ENCODE measurements at regions not wholly inside any gene's neighbourhood (a gene's known extent, or its start where the extent isn't known, plus 50 kb on each side); places are given as distances from the start of the nearest gene placed in this dataset.

DNA sequence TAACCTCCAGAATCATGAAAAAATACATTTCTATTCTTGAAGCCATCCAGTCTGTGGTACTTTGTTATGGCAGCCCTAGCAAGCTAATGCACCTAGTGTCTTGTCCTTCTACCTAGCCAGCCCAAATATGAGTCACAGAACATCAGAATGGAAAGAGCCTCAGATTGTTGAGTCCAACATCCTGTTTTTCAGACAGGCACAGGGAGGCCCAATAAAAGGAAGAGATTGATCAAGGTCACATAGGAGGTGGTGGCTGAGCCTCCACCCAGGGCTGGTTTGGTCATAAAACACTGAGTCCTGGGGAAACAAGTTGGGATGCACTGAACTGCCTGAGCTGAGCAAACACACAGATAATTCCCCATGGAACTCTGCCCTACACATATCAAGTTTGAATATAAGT is 195.5 kb downstream of the TTC32 start:
- no peak for ATAC-seq (ENCODE audit: low FRiP score)
- TF ChIP-seq, protein P1, sequence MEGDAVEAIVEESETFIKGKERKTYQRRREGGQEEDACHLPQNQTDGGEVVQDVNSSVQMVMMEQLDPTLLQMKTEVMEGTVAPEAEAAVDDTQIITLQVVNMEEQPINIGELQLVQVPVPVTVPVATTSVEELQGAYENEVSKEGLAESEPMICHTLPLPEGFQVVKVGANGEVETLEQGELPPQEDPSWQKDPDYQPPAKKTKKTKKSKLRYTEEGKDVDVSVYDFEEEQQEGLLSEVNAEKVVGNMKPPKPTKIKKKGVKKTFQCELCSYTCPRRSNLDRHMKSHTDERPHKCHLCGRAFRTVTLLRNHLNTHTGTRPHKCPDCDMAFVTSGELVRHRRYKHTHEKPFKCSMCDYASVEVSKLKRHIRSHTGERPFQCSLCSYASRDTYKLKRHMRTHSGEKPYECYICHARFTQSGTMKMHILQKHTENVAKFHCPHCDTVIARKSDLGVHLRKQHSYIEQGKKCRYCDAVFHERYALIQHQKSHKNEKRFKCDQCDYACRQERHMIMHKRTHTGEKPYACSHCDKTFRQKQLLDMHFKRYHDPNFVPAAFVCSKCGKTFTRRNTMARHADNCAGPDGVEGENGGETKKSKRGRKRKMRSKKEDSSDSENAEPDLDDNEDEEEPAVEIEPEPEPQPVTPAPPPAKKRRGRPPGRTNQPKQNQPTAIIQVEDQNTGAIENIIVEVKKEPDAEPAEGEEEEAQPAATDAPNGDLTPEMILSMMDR (IDR thresholded peaks at IDR 0.05): no peak
- no peak for DNase-seq (ENCODE audit: low spot score)

DNA sequence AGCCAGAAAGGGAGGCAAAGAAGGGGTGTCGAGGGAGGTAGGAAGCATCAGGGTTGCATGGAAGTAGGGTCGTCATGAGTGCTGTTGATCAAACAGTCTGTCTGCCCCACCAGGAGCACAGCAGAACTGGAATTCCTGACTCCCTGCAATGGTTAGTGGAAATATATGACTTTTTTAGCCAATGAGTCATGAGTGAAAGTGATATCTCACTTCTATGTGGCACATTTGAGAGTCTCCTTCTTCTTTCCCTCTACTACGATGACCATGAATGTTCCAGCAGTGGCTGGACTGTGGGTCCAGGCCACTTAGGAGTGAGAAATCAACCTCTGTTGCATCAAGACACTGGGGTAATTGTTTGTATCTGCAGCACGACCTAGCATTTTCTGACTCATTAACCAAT is 199.5 kb downstream of the TTC32 start:
- DNase-seq (ENCODE audit: low spot score): no peak
- TF ChIP-seq, protein P1 (IDR thresholded peaks at IDR 0.05): no peak
- no peak for ATAC-seq (ENCODE audit: low FRiP score)

DNA sequence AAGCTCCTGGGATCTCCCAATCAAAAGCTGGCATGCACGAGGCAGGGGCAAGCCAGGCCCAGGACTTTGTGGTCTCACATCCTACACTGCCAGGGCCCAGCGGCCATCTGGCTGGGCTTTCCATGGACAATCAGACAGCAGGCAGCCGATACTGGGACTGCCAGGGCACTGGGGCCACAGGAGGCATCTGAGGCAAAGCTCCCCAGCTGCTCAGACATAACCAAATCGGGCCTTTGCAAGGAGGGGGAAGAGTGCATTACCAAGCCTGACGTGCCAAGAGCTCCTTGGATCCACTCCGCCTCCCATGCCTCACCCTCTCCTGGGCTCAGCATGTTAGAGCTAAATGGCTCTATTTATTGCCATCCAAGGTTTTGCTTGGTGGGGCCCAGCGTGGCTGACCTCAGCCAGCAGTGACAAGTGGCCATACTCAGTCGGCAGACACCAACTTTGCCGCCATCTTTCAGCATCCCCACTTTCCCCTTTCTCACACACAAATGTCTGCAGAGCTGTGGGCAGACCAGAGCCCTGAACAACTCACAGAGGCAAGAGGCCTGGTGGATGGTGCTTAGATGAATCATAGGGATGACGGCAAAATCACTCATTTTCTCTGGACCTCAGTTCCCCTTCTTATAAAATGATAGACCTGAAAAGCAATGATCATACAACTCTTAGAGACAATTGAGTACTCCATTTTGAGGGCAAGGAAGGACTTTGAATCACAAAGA is 200.8 kb downstream of the TTC32 start:
- DNase-seq (ENCODE audit: low spot score) (no peak), ATAC-seq (ENCODE audit: low FRiP score) (no peak)
- TF ChIP-seq, protein P1 (IDR thresholded peaks at IDR 0.05): no peak

DNA sequence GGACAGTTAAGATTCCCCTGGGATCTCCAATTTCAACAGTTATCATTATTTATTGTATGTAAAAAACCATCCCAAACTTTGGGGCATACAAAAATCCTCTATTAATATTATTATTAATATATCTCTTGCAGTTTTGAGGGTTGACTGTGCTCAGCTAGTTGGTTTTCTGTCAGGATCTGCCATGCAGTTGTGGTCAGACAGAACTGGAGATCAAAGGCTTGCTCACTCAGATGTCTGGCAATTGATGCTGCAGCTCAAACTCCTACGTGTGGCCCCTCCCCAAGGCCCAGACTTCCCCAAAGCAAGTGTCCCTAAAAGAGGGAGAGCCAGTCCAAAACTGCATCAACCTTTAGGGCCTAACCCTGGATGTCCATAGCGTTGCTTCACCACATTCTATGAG is 204.7 kb downstream of the TTC32 start:
- DNase-seq (ENCODE audit: low spot score) (no peak), ATAC-seq (ENCODE audit: low FRiP score) (no peak)
- TF ChIP-seq, protein P1 (IDR thresholded peaks at IDR 0.05): no peak

DNA sequence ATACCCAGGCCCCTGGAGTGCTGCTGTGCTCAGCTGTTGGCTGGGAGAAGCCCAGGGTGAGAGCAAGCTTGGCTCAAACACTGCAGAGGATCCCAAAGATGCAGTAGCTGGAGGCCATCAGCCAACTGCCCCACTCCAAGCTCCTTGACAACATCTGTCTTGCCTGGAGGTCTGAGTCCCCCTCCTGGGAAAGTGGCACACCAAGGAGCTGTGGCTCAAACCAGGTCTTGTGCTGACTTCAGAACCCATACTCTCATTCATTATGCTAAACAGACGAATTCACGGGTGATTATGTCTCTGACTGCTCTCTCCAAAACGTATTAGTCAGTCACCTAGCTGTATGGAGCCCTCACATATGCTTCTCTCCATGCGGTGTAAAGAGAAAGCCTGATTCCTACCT is 206.1 kb downstream of the TTC32 start:
- ATAC-seq (ENCODE audit: low FRiP score) (no peak), DNase-seq (ENCODE audit: low spot score) (no peak)
- TF ChIP-seq, protein P1 (IDR thresholded peaks at IDR 0.05): no peak

DNA sequence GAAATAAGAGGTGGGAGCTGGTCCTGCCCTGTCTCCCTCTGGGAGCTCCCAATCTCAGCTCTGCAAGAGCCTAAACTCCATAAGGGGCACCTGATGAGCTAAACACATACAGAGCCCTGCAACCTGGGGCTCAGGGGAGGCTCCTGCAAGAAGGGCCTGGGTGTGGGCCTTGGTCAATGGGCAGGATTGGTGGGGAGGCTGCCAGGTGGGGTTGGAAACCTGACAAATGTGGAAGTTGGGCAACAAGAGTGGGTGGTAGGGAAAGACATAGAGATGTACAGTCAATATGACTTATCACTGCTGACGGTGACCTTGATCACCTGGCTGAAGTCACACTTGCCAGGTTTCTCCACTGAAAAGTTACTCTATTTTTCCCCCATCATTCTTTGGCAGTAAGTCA is 209.9 kb downstream of the TTC32 start:
- DNase-seq (ENCODE audit: low spot score): no peak
- TF ChIP-seq, protein P1 (IDR thresholded peaks at IDR 0.05): no peak
- no peak for ATAC-seq (ENCODE audit: low FRiP score)

DNA sequence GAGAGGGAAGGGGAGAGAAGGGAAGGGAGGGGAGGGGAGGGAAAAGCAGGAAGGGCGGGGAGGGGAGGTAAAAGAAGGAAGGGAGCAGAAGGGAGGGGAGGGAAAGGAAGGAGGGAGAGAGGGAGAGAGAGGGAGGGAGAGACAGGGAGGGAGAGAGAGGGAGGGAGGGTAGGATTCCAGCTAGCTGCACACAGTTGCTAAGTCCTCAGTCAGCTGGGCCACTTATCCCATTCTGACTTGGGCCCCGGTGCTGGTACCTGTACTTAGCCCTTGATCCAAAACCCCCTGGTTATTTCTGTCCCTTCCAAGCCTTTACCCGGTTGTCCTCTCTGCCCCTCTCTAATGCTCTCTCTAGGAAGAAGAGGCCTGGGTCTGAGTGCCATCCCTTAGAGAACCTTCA is 211.4 kb downstream of the TTC32 start:
- DNase-seq (ENCODE audit: low spot score) (no peak), ATAC-seq (ENCODE audit: low FRiP score) (no peak)
- TF ChIP-seq, protein P1 (IDR thresholded peaks at IDR 0.05): no peak

Measured in omental fat pad (tissue), 3 donors.